Glutamatergic neuron (in vitro differentiated cells): ENCODE measurements at regions not wholly inside any gene's neighbourhood (a gene's known extent, or its start where the extent isn't known, plus 50 kb on each side); places are given as distances from the start of the nearest gene placed in this dataset.
"Not testable (repeated sequence)": the region's sequence is repeated elsewhere in the genome, so short reads cannot be mapped to it uniquely, and the experiment has no call there.

Source experiments
- DNase-seq: peaks from one replicate; pipeline ENCODE4 v3.0.0; 2022
- H3K27ac Mint-ChIP-seq: one replicate; pipeline ENCODE4 v1.8.0; 2020; ENCODE audit warnings: mild to moderate bottlenecking, mixed read lengths, inconsistent platforms; ENCODE audit not compliant: unreplicated experiment
- H3K27me3 Mint-ChIP-seq: one replicate; pipeline ENCODE4 v1.8.0; 2020; ENCODE audit warnings: mild to moderate bottlenecking, moderate library complexity, mixed read lengths, inconsistent platforms; ENCODE audit not compliant: unreplicated experiment
- H3K36me3 Mint-ChIP-seq: one replicate; pipeline ENCODE4 v1.8.0; 2020; ENCODE audit warnings: mild to moderate bottlenecking, mixed read lengths, inconsistent platforms; ENCODE audit not compliant: unreplicated experiment
- H3K4me1 Mint-ChIP-seq: one replicate; pipeline ENCODE4 v1.8.0; 2020; ENCODE audit warnings: mild to moderate bottlenecking, low read depth, mixed read lengths, inconsistent platforms; ENCODE audit not compliant: unreplicated experiment
- H3K4me3 Mint-ChIP-seq: one replicate; pipeline ENCODE4 v1.8.0; 2020; ENCODE audit warnings: mild to moderate bottlenecking, mixed read lengths, inconsistent platforms; ENCODE audit not compliant: unreplicated experiment
- H3K9me3 Mint-ChIP-seq: one replicate; pipeline ENCODE4 v1.8.0; 2020; ENCODE audit warnings: mild to moderate bottlenecking, moderate library complexity, mixed read lengths, inconsistent platforms; ENCODE audit not compliant: unreplicated experiment
- TF ChIP-seq, protein P1 (sequence below): fragments of 200-600 bp; sonication (generic); IDR thresholded peaks from one replicate; pipeline ENCODE4 v1.5.0; 2021; ENCODE audit not compliant: partially characterized antibody, unreplicated experiment

- no peaks in the 10 kb centered on the region for H3K27me3 Mint-ChIP-seq
- TF ChIP-seq, protein P1, sequence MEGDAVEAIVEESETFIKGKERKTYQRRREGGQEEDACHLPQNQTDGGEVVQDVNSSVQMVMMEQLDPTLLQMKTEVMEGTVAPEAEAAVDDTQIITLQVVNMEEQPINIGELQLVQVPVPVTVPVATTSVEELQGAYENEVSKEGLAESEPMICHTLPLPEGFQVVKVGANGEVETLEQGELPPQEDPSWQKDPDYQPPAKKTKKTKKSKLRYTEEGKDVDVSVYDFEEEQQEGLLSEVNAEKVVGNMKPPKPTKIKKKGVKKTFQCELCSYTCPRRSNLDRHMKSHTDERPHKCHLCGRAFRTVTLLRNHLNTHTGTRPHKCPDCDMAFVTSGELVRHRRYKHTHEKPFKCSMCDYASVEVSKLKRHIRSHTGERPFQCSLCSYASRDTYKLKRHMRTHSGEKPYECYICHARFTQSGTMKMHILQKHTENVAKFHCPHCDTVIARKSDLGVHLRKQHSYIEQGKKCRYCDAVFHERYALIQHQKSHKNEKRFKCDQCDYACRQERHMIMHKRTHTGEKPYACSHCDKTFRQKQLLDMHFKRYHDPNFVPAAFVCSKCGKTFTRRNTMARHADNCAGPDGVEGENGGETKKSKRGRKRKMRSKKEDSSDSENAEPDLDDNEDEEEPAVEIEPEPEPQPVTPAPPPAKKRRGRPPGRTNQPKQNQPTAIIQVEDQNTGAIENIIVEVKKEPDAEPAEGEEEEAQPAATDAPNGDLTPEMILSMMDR = no peak
- no peaks in the 10 kb centered on the region for H3K4me1 Mint-ChIP-seq
- H3K9me3 Mint-ChIP-seq = no peaks in the 10 kb centered on the region
- no peak overlapping the region for H3K4me3 Mint-ChIP-seq
- no peaks in the 10 kb centered on the region for H3K36me3 Mint-ChIP-seq
- H3K27ac Mint-ChIP-seq = no peak overlapping the region
- no peak for DNase-seq
These were observed 351.1 kb upstream of the CD180 start for GRCh38 chr5:67547682-67548081.

DNA sequence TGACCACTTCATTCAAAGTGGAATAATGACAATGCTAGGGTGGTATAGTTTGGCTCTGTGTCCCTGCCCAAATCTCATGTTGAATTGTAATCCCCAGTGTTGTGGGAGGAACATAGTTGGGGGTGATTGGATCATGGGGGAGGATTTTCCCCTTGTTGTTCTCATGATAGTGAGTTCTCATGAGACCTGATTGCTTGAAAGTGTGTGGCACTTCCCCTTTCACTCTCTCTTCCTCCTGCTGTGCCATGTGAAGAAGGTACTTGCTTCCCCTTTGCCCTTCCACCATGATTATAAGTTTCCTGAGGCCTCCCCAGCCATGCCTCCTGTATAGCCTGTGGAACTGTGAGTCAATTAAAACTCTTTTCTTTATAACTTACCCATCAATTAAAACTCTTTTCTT lies 348.3 kb upstream of the CD180 start:
- DNase-seq, H3K4me3 Mint-ChIP-seq, H3K27me3 Mint-ChIP-seq, H3K27ac Mint-ChIP-seq, H3K9me3 Mint-ChIP-seq, H3K36me3 Mint-ChIP-seq, H3K4me1 Mint-ChIP-seq: not testable (repeated sequence)

DNA sequence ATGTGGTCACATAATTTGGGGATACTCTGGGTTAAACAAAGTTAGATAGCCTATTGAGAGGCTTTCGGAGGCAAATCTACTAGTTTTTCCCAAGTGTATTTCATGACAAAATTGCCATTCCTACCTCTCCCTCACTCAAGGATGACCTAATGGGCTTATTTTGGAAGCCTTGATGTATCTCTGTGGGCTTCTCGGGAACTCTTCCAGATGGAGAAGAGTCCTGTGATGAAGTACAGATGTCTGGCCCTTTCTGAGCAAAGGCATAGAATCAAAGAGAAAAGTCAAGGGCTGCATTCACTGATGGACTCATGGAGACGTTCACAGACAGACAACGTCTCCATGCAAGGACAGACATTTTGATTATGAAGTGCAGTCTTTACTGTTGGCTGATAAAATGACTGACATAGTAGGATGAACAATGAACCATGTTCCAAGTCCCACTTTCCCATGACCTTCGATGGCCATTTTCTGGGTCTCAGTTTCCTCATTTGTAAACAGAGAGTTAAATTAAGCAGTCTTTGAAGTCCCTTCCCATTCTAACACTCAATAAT lies 347.2 kb upstream of the CD180 start:
- H3K4me3 Mint-ChIP-seq = no peak overlapping the region
- H3K4me1 Mint-ChIP-seq = no peaks in the 10 kb centered on the region
- TF ChIP-seq, protein P1 = no peak
- H3K9me3 Mint-ChIP-seq = no peaks in the 10 kb centered on the region
- no peak overlapping the region for H3K27ac Mint-ChIP-seq
- H3K27me3 Mint-ChIP-seq = no peaks in the 10 kb centered on the region
- no peaks in the 10 kb centered on the region for H3K36me3 Mint-ChIP-seq
- DNase-seq = no peak

- H3K4me1 Mint-ChIP-seq = no peaks in the 10 kb centered on the region
- H3K27ac Mint-ChIP-seq = no peak overlapping the region
- TF ChIP-seq, protein P1 = no peak
- no peaks in the 10 kb centered on the region for H3K36me3 Mint-ChIP-seq
- H3K4me3 Mint-ChIP-seq = no peak overlapping the region
- H3K27me3 Mint-ChIP-seq = no peaks in the 10 kb centered on the region
- H3K9me3 Mint-ChIP-seq = no peaks in the 10 kb centered on the region
- no peak for DNase-seq
These were observed 345.9 kb upstream of the CD180 start for GRCh38 chr5:67542479-67542878.

- TF ChIP-seq, protein P1 = no peak
- DNase-seq = no peak
- Mint-ChIP-seq H3K4me1 (no peaks in the 10 kb centered on the region), H3K27ac (no peak overlapping the region), H3K36me3 (no peaks in the 10 kb centered on the region), H3K9me3 (no peaks in the 10 kb centered on the region), H3K4me3 (no peak overlapping the region), H3K27me3 (no peaks in the 10 kb centered on the region)
These were observed 345.3 kb upstream of the CD180 start for GRCh38 chr5:67541875-67542274.
